GM12801 (cell line): ENCODE measurements at regions not wholly inside any gene's neighbourhood (a gene's known extent, or its start where the extent isn't known, plus 50 kb on each side); places are given as distances from the start of the nearest gene placed in this dataset.

Experiments
- TF ChIP-seq, protein P1 (sequence below): IDR thresholded peaks from one replicate; pipeline ENCODE4 v1.5.1; 2011; ENCODE audit warnings: control low read depth; ENCODE audit not compliant: insufficient read length; ENCODE audit errors: extremely low read depth

DNA sequence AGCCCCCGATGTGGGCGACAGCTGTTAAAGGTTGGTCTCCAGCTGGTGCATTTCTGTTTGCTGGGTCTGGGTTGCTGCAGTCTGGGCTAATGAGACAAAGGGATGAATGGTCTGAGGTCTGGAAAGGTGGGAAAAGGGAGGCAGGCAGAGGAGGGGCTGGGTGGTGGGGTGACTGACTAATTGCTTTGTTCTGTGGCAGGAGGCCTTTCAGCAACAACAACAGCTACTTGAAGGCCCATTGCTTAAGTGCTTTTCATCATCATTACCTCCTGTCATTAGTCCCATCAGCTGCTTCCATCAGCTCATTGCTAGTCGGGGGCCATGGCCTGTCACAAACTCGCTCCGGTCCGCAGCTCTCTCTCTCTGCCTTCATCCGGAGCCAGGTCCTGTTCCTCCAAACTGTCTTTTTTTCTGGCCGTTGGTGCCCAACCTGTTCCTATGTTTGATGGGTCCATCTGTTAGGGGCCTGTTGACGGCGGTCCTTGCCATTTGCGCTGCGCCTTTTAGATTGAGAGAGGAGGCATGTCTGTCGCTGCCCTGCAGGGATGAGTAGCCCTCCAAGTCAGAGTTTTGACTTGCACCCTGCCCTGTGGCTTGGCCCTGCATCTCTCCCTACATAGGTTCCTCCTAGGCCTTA, 105.6 kb upstream of the PLXNA2 start:
- TF ChIP-seq, protein P1, sequence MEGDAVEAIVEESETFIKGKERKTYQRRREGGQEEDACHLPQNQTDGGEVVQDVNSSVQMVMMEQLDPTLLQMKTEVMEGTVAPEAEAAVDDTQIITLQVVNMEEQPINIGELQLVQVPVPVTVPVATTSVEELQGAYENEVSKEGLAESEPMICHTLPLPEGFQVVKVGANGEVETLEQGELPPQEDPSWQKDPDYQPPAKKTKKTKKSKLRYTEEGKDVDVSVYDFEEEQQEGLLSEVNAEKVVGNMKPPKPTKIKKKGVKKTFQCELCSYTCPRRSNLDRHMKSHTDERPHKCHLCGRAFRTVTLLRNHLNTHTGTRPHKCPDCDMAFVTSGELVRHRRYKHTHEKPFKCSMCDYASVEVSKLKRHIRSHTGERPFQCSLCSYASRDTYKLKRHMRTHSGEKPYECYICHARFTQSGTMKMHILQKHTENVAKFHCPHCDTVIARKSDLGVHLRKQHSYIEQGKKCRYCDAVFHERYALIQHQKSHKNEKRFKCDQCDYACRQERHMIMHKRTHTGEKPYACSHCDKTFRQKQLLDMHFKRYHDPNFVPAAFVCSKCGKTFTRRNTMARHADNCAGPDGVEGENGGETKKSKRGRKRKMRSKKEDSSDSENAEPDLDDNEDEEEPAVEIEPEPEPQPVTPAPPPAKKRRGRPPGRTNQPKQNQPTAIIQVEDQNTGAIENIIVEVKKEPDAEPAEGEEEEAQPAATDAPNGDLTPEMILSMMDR, result no peak

DNA sequence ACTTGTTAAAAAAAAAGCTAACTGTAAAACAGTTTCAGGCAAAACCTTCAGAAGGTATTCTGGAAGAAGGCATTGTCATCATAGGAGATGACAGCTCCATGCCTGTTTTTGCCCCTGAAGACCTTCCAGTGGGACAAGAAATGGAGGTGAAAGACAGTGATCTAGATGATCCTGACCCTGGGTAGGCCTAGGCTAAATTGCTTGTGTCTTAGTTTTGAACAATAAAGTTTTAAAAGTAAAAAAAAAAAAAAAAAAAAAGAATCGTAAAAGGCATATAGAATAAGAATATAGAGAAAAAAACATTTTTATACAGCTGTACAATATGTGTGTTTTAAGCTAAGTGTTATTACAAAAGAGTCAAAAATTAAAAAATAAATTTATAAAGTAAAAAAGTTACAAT, 106.6 kb upstream of the PLXNA2 start:
- TF ChIP-seq, protein P1, result no peak

DNA sequence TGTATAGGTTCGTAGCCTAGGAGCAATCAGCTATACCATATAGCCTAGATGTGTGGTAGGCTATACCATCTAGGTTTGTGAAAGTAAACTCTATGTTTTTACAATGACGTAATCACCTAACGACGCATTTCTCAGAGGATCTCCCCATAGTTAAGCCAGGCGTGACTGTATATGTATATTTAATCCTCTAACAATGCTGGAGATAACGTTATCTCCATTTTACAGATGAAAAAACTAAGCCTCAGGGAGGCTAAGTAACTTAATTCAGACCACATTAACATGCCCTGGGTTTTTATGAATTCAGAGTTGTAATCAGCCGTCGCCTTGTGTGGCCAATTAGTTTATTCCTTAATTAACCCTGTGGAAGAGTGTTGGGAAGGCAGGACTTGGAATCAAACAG, 107.7 kb upstream of the PLXNA2 start:
- TF ChIP-seq, protein P1, result no peak

- TF ChIP-seq, protein P1, result no peak
These were observed 113.7 kb upstream of the PLXNA2 start for GRCh38 chr1:208357644-208358507.

DNA sequence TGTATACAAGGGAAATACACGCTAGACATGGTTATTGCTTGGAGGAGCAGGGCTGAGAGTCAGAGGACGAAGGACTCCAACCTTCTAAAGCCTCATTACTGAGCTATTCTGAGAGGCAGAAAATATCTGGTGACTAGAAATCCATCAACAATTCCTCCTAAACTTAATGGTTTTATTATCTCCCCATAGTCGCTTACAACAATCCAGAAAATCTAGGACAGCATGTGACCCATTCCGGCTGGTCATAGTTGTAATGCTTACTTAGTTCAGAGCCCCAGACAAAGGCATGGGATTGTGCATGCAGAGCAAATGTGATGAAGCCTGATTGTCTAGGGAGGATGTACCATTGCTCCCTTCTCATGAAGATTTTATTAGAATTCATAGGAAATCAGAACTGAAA, 114.5 kb upstream of the PLXNA2 start:
- TF ChIP-seq, protein P1, result no peak

DNA sequence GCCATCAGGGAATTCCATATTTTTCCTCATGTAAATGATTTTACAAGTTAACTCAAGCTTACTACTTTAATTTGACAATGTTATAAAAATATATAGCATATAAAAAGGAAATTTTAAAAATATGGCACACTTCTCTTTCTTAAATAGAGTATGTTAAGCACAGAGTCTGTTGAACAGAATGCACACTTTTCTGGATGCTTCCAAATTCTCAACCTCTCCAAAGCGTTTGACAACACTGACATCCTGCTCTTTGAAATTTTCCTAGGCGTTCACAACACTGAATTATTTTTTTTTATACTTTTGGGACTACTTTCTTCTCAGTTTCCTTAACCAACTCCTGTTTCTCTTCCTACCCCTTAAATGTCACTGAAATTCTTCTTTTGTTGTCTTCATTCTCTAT, 117.8 kb upstream of the PLXNA2 start:
- TF ChIP-seq, protein P1, result no peak

- TF ChIP-seq, protein P1, result no peak
These were observed 122.4 kb upstream of the PLXNA2 start for GRCh38 chr1:208366559-208366958.
